NCI-H524 treated with DMSO at 0.1 percent for 48 hours (cell line): ENCODE measurements at regions not wholly inside any gene's neighbourhood (a gene's known extent, or its start where the extent isn't known, plus 50 kb on each side); places are given as distances from the start of the nearest gene placed in this dataset.

ENCODE experiments used
- DNase-seq: peaks from one replicate; lab custom pipeline; 2025; lab: John Stamatoyannopoulos, UW

DNA sequence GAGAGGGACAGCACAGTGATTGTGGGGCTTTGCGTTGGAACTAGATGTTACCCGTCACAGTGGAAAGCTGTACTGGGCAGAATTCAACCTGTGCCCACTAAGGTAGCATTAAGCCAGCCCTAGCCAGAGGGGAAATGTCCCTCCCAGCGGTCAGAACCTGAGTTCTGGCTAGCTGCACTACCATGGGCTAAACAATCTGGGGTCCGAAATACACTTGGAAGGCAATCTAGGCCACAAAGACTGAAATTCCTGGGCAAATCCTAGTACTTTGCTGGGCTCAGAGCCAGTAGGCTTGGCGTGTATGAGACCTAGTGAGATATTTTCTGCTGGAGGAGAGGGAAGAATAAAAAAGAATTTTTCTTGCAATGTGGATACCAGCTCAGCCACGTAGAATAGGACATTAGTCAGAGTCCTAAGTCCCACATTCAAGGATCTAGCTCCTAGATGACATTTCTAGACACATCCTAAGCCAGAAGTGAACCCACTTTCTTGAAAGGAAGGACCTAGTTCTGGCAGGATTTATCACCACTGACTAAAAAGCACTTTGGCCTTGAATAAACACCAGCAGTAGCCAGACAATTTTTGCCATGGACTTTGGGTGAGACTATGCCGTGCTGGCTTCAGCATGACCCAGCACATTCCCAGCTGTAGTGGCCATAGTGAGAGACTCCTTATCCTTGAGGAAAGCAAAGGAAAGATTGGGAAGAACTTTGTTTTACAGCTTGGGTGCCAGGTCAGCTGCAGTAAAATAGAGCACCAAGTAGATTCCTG lies 618.0 kb downstream of the BRINP1 start:
- DNase-seq: no peak

DNA sequence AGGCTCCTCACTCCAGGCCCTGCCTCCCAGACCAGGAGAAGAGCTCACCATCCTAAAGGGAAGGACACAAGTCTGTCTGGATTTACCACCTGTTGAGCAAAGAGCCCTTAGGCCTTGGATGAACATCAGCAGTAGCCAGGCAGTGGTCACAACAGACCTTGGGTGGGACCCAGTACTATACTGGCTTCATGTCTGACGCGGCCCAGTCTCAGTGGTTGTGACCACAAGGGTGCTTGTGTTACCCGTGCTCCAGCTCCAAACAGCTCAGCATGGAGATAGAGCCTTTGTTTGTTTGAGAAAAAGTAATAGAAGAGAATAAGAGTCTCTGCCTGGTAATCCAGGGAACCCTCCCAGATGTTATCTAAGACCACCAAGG lies 617.4 kb downstream of the BRINP1 start:
- DNase-seq: no peak

DNA sequence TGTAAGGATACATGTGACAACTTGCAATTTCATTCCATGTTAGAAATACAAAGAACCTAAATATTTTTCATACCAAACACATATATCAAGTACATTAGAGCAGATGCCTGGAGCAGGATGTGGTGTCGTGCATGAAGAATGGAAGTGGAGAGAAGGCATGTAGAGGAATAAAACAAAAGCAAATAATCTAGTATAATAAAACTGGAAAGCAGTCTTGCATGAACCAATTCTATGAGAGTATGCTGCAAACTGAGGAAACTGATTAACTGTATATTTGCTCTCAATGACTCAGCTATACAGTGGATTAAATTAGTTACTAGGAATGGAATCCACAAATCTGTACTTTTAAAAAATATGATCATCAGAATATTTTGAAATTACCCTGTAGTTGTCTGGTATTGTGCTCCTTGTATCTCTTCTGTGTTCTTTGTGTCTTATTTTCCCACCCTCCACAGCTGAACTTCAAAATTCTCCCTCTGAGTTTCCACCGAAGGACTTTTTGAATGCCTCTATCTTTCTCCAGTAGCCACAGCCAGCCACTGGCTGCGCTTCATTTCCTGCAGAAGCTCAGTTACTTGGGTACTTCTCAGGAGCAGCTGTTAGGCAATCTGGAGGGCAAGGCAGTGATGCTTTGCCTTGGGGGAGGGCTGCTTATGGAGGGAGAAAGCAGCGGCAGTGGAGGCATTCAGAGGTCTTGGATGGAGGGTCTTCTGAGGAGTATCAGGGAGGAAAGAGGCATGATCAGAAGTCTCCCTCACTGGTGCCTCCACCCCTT lies 608.0 kb downstream of the BRINP1 start:
- DNase-seq: peak; percentile 25

DNA sequence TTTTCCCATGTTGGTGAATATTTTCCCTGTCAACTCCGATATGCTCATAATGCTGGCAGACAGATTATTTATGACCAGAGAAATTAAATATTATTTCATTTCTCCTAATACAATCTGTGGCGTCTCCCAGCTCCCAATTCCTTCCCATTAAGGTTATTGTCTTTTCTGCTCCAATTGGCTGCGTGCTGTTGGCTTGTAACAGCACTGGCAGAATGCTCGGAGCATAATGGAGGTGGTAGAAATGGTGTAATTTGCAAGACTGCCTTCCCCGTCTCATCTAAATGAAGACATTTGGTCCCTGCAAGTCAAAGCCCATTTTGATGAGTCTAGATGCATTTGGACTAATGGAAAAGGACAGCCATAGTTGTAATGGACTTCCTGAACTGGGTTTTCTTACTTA lies 601.7 kb downstream of the BRINP1 start:
- DNase-seq: no peak

DNA sequence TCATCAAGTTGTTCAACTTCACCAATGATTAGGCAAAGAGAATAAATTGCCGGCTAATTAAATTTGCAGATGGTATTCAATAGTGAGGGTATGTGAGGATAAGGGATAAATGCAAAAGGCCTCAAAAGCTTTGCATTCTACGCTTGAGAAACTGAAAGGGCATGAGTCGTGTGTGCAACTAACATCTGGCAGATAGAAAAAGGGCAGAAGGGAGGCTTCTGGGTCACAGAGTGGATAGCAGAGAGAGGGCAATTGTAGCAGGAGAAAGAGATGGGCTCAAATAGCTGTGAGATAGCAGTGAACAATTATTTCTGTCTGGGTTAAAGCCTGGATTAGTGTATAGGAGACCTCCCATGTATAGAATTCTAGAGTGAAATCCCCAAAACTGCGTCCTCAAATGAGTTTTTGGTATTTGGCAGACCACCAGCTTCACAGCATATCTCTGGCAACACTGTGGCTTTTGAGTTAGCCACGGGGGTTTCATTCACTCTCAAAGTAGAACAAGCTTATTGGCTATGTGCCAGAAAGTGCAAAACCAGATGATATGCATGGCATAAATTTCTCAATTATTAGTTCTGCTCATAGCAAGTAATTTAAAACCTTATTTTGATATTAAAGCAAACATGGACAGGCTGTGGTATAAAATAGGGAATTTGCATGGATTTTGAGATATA lies 586.3 kb downstream of the BRINP1 start:
- no peak for DNase-seq

DNA sequence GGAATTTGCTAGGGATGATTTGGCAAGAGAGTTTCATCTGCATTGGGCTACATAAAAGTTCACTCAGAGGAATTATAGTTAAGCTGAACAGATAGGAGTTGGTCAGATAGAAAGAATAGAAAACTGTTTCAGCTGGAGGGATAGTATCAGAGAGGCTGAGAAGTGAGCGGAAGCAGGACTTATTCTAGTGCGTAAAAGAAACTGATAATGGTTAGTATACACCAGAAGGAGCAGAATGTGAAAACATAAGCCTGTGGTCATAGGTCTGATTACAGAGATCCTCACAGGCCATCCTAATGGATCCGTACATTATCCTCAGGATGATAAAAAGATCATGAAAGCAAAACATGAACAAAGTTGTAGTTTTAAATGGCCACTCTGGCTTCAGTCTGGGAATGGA lies 585.2 kb downstream of the BRINP1 start:
- DNase-seq: no peak

DNA sequence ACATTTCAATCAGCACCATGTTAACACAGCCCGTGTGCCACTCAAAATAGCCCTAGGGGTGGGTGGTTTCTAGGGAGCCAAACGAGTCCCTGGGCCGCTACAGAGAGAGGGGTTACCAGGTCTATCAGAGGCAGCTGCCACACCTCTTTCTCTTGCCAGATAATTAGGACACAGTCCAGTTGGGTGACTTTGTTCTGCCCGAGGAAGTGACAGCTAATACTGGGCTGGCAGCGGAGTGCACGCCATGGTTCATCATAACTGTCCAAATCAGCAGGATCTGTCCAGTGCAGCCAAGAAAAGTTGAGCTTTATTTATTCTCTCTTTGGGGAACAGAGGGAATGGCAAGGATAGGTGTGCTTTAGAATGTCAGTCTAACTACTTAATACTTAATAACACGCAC lies 583.8 kb downstream of the BRINP1 start:
- DNase-seq: no peak

DNA sequence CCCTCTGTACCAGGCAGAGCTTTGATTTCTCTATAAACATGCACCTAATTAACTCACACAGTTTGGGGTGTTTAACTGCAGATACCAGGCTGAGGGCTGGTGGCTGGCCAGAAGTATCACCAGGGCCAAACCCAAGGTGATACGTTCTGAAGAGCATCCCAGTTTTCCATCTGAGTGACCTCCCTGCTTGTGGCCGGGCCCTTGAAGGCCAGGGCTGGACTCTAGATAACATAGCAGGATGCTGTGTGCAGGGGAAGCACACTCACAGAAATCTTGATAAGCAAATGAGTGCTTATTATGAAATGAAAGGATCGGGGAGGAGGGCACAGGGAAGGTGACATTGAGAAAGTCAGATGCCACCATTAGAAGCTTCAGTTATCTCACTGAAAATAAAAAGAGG lies 582.4 kb downstream of the BRINP1 start:
- DNase-seq: no peak

DNA sequence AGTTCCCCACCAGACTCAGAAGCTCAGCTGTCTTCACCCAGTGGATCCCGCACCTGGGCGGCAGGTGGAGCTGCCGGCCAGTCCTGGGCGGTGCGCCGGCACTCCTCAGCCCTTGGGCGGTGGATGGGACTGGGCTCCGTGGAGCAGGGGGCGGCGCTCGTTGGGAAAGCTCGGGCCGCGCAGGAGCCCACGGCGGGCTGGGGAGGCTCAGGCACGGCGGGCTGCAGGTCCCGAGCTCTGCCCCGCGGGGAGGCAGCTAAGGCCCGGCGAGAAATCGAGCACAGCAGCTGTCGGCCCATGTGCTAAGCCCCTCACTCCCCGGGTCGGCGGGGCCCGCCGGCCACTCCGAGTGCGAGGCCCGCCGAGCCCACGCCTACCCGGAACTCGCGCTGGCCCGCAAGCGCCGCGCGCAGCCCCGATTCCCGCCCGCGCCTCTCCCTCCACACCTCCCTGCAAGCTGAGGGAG lies 560.0 kb downstream of the BRINP1 start:
- no peak for DNase-seq

DNA sequence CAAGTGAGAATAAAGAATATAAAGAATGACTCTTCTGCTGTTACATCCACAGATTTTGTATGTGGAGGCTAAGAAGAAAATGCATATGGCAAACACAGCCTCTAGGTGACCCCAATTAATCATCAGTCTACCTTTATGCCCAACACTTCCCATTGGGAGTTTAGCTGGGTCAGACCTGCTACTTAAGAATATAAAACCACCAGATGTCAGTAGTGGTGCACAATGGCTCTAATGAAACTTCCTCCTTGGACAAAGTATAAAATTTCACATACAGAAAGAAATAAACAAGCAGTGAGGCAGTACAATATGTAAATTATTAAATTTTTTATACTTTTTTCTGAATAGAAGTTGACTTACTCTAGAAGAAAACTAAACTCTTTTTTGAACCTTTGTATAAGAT lies 539.9 kb downstream of the BRINP1 start:
- DNase-seq: no peak

DNA sequence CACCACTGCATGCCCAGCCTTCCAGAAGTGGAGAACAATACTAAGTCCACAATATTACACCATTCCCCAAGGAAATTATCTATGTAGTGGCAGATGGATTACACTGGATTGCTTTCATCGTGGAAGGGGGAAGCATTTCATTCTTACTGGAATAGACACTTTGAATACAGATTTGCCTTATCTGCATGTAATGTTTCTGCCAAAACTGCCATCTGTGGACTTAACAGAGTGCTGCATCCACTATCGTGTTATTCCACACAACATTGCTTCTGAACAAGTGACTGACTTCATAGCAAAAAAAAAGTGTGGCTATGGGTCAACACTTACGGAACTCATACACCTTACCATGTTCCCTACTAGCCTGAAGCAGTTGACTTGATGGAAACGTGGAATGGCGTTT lies 536.9 kb downstream of the BRINP1 start:
- DNase-seq: no peak

DNA sequence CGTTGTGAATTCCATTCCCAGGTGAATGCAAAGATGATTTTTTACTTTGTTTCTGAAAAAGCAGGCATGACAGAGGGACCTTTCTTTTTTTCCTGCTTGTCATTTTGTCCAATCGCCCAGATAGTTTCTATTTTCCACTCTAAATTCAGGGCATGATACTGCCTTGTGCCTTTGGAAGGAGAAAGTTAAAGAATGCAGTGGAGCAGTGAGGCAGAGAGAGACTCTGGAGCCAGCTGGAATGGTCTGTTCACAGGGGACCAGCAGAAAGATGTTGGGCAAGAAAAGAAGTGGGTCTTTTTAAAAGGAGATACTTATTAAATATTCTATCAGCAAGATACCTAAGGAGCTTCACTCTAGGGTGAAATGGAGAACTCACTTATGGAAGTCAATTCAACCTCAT lies 532.3 kb downstream of the BRINP1 start:
- DNase-seq: no peak

DNA sequence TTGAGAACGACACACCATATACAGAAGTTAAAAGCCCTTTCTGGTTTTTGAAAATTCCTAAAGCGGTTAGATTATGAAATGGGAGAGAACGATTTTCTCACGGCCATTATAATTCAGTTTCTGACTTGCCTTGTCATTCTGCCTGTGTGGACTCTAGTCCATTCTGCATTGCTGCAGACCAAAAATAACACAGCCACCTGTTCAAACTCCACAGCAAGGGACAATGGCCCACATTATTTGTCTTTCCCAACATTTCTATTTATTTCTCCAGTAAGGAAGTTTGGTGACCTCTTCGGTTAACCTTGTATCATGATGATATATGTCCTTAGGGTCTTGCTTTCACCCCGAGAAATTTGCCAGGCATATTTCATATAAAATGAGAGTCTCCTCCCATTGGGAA lies 497.7 kb downstream of the BRINP1 start:
- DNase-seq: no peak

DNA sequence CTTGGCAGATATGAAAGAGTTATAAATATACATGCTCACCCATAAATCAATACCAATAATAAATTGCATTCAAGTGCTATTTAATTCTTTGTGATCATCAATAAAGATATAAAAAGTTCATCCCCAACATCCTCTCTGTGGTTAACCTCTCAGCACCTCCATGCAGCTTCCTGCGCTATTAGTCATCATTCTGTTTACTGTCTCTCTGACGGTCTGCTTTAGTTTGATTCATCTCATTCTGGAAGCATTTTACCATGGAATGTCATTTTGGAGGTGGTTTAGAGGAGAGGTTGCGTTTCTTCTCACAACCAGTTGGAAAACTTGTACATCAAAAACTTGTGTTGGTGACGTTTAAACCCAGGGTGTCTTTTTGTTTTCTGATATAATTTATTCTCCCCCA lies 486.6 kb downstream of the BRINP1 start:
- DNase-seq: no peak

DNA sequence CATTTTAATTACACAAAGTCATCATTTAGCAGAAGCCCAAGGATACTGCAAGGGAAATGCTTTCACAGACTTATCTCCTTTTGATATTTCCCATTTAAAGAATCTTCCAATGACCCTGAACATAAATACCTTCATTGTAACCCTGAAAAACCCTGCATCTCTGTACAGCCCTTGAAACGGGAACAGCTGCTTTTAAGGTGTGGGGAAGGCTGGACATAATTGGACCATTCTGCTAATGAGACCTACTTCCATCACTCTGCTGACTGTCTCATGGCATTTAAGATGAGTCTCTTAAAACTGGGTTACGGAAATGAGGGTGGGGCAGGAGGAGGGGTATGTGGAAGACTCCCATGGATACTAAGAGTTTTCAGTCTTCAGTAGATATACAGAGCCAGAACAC lies 485.8 kb downstream of the BRINP1 start:
- no peak for DNase-seq

DNA sequence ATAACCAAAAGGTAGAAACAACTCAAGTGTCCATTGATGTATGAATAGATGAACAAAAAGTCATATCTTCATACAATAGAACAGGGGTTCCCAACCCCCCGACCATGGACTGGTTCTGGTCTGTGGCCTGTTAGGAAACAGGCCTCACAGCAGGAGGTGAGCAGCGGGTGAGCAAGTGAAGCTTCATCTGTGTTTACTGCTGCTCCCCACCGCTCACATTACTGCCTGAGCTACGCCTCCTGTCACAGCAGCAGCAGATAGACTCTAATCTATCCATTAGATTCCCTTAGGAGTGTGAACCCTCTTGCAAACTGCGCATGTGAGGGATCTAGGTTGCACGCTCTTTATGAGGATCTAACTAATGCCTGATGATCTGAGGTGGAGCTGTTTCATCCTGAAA lies 478.0 kb downstream of the BRINP1 start:
- DNase-seq: no peak

DNA sequence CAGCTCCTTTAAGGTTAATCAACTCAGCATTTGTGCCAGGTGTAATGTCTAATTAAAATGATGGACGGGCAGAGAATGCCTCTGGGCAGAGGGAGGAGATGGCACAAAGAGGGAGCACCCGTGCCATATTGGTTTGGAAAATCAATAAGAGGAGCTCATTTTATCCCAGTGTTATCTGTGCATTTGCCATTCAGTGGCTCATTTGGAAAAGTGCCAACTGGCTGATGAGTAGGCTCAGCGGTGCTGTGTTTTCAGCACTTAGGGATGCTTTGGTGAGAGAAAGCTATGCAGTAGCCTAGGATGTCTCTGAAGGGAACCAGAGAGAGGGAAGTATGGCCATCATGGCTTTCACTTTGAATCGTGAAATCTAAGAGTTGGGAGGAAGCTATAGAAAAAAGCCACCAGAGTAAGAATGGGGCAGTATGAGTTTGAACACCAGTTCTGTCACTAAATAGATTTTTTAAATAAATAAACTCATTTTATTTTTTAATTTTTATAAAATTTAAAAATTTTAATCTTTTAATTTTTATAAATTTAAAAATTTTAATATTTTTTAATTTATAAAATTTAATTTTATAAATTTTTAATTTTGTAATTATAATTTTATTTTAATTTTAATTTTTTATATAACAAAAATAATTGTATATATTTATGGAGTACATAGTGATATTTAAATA lies 472.8 kb downstream of the BRINP1 start:
- DNase-seq: no peak

DNA sequence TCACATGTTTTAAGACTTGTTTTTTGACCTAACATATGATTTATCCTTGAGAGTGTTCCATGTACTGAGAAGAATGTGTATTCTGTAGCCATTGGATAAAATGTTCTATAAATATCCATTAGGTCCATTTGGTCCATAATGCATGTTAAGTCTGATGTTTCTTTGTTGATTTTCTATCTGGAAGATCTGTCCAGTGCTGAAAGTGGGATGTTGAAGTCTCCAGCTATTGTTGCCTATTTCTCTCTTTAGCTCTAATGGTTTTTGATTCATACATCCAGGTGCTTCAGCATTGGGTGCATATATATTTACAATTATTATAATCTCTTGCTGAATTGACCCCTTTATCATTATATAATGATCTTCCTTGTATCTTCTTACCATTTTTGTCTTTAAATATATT lies 451.1 kb downstream of the BRINP1 start:
- no peak for DNase-seq

DNA sequence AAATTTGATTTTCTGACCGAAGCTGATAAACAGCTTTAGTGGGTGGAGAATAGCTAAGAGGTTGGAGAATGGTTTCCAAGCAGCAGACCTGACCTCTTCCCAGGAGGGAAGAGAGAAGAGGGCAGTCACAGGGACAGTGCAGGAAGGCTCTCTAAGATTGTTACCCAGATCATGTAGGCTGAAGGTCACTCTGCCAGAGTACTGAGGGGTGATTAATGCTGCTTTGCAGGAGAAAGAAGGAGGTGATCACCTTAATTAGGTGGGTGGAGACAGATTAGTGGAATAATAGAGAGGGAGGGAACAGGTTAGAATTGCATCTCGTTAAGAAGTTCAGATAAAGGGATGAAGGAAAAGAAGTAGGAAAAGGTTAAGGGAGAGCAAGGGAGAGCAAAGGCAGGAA lies 440.5 kb downstream of the BRINP1 start:
- DNase-seq: no peak

DNA sequence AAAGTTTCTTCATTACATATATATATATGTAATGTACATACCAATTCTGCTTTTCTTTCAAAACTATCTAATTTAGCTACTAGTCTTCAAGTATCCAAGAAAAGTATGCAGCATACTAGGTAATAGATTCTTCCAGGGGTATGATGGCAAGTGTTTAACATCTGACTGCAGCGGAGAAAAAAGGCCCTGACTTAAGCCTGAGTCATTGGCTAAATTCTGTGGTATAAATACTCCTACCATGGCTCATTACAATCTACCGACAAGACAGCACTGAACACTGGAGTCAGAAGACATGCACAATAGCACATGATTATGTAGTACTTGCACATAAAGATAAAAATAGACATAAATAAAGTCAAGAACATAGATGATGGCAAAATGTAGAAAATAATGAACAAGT lies 439.9 kb downstream of the BRINP1 start:
- no peak for DNase-seq

DNA sequence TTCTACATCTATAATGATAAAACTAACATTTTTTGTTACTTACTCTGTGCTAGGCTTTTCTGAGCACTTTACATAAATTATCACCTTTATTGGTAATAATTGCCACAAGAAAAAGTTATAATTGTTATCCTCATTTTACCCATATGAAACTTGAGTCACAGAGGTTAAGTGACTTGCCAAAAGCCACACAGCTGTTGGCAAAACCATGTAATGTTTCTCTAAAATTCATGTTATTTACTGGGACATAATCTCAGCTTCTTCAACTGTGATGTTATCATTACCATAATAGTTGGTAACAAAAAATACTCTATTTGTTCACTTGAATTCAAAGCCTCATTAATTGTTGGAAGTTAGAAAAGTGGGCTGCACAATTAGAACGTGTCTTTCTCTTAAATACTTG lies 437.3 kb downstream of the BRINP1 start:
- DNase-seq: no peak

DNA sequence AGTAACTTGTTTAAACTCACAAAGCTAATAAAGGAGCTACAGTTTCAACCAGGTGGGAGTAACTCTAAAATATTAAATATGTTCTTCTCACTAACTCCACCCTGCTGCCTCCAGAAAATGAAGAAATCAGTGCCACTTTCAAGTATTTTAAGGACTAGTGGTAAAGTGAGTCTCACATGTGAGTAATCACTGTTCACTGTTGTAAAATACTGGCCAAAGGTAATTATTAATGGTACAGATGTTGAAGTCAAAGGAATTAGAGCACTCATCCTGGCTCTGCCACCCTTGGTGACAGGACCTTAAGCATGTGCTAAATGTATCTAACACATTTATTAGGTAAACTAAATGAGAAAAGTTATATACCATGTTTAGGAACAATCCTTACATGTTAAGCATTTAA lies 430.7 kb downstream of the BRINP1 start:
- no peak for DNase-seq

DNA sequence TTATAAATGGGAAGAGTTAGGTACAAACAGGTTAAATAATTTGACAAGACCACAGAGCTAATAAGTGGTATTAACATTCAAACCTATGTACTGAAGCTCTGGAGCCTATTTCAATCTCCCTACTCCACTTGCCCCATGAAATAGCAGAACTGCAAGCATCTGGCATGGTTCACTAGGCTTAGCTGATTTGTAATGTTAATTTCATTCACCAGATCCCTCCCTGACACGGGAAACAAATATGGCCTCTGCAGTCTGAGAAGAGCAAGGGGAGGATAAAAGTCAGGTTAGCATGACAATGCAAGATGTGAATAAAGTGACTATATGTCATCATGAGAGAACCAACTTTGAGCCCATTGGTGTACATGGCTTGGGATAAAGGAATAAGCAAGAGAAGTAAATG lies 428.8 kb downstream of the BRINP1 start:
- no peak for DNase-seq
